Kasumi-1 (cell line): ENCODE measurements at regions not wholly inside any gene's neighbourhood (a gene's known extent, or its start where the extent isn't known, plus 50 kb on each side); places are given as distances from the start of the nearest gene placed in this dataset.
"Not testable (repeated sequence)": the region's sequence is repeated elsewhere in the genome, so short reads cannot be mapped to it uniquely, and the experiment has no call there.

ENCODE experiments used
- DNase-seq, 2 experiments: peaks; one replicate each; lab custom pipeline; 2025; lab: John Stamatoyannopoulos, UW

DNA sequence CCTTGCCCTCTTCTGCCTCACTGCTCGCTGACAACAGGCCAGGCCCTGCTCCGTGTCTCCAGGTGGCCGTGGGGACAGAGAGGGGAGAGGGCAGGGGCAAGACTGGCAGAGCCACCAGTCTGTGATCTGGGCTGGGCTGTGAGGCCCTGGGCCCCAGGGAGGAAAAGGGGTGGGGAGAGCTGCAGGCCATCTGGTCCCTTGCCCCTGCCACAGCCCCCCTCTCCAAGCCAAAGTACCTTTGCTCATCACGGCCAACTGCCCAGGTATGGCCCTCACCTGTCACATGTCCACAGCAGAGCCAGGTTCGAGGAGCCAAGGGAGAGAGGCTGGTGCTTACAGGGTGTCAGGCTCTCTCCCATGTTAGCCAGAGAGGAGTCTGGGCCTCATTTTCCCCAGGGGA is 91.4 kb upstream of the LHX1 start:
- DNase-seq = no peak

DNA sequence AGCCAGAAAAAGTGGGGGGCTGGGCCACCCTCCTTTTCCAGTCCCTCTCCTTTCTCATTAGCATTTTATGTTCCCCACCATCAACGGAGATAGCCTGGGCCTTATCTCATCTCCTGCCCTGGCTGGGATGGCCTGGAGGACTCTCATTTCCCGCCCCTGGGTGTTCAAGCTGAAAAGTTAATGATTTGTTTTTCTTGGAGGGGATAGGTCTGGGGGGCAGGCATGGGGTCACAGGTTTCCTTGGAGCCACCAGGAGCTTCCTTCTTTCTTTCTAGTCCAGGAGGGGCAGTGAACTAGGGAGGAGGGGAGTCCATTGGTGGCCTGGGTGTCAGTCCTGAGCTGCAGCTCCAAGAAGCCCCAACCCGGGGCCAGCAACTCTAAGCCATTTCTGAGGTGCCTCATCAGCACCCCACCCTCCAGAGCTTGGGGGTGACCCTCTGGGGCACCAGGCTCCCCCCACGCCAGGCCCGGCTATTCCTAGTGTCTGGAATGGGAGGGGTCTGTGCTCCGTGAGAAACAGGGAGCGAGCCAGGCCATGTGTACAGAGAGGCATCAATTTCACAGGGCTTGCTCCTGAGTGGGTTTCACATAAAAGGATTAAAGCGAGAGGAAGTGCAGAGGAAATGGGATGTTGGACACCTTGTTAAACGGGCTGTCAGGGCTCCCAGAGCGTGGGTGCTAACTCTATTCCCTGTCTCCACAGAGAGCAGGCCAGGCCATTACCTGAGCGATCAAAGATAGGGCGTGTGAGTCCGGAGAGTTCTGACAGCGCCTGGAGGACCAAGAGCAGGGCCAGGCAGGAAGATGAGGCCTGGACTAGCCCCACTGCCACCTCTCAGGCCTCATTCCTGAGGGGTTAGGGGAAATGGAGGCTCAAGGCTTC is 90.6 kb upstream of the LHX1 start:
- DNase-seq = no peak

DNA sequence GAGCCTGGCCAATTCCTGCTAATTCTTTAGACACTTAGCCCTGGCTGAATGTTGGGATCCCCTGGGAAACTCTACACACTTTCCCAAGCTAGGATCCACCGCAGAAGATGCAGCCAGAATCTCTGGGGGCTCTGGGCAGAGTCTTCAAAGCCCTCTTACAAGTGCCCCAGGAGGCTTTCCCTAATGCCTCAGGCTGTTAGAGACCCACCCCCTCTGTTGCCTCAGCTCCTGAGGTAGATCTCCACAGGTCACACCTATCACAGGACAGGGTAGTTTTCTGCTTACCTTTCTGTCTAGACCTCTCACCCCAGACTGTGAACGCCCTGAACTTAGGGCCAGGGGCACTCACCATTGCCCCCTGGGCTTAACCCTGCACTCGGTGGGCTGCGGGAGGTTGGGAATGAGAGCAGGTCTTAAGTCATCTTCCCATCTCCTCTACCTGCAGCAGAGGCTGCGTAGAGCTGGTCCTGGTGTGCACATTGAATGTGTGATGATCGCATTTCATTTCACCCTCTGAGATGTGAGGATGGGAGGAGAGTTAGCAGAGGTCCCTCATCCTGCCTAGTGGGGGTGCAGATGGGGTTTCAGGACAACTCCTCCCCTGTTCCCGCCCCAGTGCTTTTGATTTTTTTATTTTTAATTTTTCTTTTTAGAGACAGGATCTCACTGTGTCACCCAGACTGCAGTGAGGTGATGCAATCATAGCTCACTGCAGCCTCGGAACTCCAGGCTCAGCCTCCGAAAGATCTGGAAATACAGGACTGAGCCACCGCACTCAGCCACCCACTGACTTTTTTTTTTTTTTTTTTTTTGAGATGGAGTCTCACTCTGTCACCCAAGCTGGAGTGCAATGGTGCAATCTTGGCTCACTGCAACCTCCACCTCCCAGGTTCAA is 89.0 kb upstream of the LHX1 start:
- no peak for DNase-seq

DNA sequence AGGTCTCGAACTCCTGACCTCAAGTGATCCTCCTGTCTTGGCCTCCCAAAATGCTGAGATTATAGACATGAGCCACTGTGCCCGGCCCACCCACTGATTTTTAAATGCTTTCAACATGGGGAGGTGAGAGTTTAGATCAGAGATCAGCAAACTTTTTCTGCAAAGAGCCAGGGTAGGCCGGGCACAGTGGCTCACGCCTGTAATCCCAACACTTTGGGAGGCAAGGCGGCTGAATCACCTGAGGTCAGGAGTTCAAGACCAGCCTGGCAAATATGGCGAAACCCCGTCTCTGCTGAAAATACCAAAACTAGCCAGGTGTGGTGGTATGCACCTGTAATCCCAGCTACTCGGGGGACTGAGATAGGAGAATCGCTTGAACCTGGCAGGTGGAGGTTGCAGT is 88.3 kb upstream of the LHX1 start:
- DNase-seq = not testable (repeated sequence)

DNA sequence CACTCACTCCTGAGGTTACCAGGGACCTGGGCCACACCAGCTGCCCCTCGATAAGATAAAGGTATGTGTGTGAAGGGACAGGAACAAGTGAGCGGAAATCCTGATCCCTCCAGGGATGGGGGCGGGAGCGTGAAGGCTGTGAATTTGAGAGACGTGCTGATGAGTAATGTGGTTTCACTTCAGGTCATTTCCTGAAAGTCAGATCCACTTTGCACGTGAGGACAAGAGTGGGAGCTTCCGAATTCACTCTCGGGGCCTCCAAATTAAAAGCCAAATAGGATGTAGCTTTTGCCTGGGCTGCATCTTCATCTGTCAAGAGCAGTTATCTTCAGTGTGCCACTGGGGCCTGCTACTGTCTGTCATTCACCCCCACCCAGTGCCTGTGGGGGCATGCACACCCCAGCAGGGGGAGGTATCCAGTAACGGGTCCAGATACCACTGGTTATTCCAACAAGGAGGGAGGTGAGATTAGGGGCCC is 87.4 kb upstream of the LHX1 start:
- no peak for DNase-seq

DNA sequence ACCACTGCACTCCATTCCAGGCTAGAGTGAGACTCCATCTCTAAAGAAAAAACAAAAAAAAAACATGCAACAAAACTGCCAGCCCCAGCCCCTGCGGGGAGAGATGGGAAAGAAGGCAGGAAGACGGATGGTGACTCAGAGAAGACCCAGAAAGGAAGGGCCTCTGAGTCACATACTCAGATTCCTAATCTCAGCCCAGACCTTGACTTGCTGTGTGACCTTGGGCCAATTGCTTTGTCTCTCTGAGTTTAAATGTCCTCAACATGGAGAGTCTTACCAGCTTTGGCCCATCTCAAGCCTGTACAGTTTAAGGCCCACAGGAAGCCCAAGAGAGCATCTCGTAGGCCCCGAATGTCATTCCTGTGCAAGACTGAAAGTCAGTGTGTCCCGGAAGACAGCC is 86.5 kb upstream of the LHX1 start:
- no peak for DNase-seq

DNA sequence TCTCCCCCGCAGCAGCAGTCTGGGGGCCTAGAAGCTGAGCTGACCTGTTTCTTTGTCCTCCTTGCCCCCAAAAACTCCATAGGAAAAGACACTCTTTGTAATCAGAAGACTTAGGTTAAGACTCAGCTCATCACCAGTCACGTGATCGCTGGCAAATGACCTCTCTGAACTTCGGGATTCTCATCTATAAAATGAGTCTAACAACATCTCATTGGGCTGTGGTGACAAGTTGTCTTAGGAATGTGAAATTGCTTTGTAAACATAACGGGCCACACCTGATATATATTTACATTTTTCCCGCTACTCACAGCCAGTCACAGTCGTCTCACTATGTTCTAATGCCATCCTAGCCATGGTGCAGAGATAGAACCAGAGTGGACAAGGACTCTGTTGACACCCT is 86.0 kb upstream of the LHX1 start:
- no peak for DNase-seq

DNA sequence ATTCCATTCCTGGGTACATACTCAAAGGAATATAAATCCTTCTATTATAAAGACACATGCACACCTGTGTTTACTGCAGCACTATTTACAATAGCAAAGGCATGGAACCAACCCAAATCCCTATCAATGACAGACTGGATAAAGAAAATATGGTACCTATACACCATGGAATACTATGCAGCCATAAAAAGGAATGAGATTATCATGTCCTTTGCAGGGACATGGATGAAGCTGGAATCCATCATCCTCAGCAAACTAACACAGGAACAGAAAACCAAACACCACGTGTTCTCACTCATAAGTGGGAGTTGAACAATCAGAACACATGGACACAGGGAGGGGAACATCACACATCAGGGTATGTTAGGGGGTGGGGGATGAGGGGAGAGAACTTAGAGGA is 84.8 kb upstream of the LHX1 start:
- DNase-seq = not testable (repeated sequence)

DNA sequence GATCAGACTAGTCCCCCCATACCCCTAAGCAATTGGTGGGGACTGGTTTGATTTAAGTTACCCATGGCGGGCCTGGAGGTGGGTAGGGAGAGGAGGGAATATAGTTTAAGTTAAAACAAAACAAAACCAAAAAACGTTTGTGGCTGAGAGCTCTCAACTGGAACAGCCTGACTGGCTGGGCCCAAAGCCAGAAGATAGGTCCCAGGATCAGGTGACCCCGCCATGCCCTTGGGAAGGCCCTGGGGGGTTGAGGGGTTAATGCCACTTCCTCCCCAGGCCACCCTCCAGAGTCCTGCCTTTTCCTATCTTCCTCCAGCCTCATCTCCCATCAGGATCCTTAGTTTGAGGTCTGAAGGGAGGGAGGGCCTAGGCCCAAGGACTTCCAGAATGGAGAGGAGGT is 82.3 kb upstream of the LHX1 start:
- no peak for DNase-seq

DNA sequence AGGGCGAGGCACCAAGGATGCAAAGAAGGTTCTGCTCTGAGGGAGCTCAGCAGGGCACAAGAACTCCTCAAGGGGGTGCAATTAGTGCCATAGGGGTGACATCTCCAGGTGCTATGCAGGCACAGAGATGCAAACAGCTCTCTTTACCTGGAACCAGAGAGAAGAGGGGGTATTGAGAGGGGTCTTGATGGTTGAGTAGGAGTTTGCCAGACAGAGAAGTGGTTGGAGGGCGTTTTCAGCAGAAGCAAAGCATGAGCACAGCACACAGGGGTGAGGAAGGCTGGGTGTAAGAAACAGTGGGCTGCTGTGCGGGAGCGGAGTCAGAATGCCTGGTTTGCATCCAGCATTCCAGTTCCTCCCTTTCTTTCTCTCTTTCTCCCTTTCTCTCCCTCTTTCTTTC is 81.8 kb upstream of the LHX1 start:
- DNase-seq = no peak

DNA sequence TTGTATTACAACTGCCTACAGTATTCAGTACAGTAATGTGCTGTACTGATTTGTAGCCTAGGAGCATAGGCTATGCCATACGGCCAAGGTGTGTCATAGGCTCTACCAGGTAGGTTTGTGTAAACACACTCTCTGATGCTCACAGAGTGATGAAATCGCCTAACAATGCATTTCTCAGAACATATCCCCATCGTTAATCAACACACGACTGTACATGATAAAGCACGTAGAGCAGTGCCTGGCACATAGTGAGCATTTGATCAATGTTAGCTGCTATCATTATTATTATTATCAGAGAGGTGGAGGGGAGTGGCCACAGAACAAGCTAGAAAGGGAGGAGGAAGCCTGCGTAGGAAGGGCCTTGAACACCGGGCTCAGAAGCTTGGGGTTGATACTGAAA is 81.1 kb upstream of the LHX1 start:
- DNase-seq = no peak

DNA sequence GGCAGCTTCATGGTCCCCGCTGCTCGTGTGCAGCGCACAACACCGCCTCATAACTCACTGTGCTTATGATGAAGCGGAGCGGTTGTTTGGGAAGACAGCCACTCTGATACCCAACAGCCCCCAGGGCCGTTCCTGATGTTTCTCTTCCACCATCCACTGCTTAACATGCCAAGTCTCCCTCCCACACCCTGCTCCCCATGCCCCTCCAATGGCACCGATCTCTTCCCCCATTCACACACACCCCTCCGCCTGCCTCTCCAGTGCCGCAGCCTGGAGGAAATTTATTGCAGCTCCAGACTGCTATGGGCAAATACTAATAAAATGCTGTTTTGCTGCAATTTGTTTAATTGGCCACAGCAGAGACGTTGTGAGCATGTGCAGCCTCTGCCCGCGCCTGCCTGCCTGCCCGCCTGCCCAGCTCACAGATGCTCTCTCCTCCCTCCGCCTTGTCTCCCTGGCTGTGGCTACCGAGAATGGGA is 80.3 kb upstream of the LHX1 start:
- DNase-seq = no peak

DNA sequence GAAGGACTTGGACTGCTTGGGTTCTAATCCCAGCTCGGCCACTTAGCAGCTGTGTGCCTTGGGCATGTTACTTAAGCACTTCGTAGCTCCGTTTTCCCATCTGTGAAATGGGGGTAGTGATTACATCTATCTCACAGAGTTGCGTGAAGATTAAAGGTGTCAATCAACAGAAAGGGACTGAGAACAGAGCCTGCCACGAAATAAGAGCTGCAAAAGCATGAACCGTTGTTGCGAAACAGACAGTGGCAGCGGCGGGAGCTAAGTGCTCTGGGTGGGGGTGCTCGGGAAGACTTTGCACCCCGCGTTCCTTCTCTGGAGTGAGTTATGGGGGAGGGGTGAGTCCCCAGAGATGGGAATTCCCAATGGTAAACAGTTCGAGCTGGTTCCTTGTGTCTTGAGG is 79.6 kb upstream of the LHX1 start:
- DNase-seq = no peak

DNA sequence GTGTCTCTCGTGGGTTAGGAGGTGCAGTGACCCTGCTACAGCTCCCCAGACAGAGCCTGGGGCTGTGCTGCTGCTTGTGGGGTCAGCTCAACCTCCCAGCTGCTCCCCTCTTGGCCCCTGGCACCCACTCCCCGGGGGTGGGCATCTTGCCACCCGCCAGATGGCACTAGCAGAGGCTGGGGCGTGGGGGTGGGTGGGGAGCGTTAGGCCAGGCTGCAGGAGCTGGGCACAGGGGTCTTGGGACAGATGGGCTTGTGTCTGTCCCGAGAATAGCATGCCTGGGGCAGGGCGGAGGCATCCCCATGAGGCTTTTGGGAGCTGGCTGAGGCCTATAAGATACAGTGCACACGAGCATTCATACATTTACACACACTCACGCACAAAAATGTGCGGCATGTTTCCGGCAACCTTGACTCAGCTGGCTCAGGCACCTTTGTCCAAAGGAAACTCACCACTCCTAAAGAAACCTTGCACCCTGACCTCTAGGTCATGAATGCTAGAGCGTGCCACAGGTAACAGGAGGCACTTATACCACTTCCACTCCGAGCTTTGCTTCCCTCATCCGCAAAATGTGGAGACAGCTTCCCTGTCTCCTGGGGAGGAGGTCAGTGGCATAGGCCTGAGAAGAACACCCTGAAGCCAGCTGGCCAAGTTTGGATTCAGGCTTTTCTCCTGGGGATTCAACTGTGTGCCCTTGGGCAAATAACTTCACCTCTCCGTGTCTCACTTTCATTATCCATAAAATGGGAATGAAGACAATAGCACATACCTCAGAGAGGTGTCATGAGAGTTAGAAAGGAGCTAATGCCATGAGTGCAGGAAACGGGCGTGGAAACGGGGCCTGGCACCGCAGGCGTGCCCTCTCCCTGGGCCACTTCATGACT is 78.9 kb upstream of the LHX1 start:
- DNase-seq = no peak

DNA sequence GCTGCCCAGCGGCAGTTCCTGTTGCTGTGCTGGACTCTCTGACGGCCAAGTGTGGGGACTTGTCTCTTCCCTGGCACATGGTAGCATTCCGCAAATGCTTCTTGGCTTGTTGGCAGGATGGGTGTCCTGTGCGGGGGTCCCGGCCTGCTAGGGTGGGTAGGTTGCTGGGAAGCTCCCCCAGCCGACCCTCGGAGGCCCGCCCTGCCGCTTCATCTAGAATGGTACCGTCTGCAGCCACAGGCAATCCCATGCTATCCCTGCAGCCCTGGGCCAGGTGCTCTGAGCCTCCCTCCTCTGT is 78.3 kb upstream of the LHX1 start:
- DNase-seq = no peak

DNA sequence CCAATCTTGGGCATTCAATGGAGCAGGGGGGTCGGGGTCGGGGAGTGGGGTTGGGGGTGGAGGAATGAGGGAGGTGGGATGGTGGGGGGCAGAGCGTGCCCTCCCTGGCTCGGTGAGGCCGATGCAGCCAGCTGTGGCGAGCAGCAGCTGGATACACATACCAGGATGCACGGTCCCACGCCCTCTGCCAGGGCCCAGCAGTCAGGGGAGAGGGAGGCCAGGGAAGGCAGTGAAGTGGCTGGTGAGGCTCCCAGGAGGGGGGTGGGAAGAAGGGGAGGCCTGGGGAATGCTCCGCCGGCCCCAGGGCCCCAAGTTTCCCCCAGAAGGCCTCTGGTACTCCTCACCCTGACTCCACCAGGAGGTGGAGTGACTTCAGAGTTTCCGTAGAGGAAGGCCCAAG is 77.6 kb upstream of the LHX1 start:
- no peak for DNase-seq

DNA sequence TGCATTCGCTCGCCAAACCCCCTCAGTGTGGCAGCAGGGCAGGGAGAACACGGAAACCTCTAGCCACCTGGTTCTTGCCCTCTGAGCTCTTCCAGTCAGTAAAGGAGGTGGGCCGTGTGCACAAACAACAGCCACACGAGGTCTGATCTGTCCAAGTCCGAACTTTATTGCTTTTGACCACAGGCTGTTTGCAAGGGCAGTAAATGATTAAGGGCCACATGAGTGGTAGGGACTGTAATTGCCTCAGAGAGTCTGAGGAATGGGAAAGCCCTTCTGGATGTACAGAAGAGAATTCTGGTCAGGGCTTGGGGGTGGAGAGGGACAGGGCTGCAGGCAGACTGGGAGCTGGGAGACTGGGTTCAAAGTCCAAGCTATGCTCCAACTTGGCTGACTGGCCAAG is 75.7 kb upstream of the LHX1 start:
- DNase-seq = no peak

DNA sequence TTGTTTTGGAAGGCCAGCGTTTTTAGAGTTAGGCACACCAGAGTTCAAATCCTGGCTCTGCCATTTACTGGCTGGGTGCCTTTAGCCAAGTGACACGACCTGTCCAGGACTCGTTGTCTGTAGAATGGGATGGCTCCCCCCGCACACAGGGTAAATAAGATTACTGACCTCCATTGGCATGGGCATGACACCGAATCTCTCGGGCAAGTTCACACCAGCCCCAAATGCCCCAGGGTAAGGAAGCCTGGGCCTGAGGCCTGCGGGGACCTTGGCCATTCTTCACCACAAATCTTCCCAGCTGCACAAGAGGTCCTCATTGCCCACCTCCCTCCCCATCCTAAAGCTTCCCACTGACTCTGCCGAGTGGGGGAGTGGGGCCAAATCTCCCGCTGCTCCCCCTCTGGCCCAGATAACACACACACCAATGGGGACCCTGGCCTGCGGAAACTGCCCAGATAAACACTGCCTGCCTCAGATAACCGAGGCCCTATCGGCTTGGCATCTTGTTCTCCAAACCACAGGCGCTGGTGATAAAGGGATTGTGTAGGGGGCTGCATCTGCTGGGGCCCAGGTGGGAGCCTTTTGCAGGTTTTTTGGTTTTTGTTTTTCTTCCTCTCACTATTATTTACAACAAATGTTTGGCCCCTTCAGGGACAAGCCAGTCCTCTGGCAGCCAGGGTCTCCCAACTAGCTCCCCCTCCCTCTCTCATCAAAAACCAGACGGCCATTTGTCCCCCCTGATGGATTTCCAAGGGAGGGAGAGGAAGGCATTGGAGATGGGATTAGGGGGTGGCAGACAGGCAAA is 75.0 kb upstream of the LHX1 start:
- DNase-seq = no peak

DNA sequence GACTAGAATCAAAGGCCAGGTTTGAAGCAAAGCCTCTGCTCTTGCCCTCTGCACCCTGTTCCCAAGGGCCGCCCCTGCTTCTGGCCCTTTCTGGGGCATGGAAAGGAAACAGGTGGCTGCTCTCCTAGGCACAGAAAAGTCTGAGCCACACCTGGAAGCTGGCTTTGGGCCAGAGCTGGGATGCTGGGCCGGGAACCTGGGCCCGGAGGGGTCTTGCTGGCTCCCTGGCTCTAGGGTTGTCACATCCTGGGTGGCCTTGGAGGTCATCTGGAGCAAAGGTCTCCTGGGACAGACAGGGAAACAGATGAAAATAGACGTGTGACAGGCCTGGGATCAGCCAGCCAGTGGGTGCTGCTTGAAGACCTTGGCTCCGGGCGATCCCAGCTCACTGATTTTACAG is 74.1 kb upstream of the LHX1 start:
- DNase-seq = no peak

DNA sequence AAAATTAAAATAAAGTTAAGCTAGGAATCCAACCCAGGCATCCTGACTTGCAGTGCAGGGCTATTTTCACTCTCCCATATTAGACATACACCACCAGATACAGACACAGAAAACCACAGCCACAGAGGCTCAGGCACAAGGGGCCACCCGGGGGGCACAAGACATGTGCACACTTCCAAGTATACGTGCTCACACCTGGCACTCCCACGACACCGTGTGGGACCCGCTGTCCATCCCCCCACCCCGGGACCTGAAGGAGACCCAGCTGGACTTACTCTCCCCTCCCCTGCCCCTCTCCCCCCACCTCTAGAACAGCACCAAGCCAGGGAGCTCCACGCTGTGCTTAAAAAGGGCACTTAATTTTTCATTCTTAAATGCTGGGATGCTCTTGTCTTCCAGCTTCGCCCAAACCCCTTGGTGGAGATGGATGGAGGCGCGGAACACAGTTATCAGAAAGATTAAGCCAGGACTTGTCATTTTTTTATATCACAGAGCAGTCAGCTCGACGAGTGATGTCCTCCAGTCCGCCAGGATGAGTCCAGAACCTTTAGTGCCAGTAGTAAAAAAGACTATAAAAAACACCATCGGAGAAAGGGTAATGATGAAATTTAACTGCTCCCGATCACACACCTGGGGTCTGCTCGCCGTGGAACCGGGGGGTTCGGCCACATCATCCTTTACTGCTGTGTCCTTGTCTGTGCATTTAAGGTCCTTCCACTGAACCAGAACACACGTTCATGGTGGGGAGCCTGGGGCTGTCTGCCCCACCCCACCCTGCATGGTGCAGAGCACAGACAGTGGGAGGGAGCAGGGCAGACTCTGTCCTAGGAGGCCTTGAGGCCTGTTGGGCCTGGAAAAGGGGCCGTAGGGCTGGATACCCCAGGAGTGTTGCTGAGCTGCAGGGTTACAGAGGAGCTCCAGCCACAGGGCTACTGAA is 73.3 kb upstream of the LHX1 start:
- DNase-seq = no peak
